Colonic mucosa (tissue), 4 donors: ENCODE measurements at regions not wholly inside any gene's neighbourhood (a gene's known extent, or its start where the extent isn't known, plus 50 kb on each side); places are given as distances from the start of the nearest gene placed in this dataset.
"Not testable (repeated sequence)": the region's sequence is repeated elsewhere in the genome, so short reads cannot be mapped to it uniquely, and the experiment has no call there.

Source experiments
- DNase-seq: peaks from one replicate; pipeline ENCODE4 v3.0.0-alpha.2; 2020
- H3K27ac ChIP-seq: fragments of 200-600 bp; one replicate; pipeline ENCODE4 v1.8.0; 2021
- H3K27me3 ChIP-seq: fragments of 200-600 bp; one replicate; pipeline ENCODE4 v1.8.0; 2021
- H3K36me3 ChIP-seq: fragments of 200-600 bp; one replicate; pipeline ENCODE4 v1.8.0; 2021
- H3K4me1 ChIP-seq: fragments of 200-600 bp; one replicate; pipeline ENCODE4 v1.8.0; 2021; ENCODE audit warnings: mild to moderate bottlenecking
- H3K4me3 ChIP-seq: fragments of 200-600 bp; one replicate; pipeline ENCODE4 v1.8.0; 2021
- H3K9ac ChIP-seq, 2 donors: one replicate each; pipeline ENCODE4 v1.7.0; 2013; ENCODE audit warnings: control low read depth in 2 of 2, low read depth in 2 of 2, low read length in 2 of 2
- H3K9me3 ChIP-seq: fragments of 200-600 bp; one replicate; pipeline ENCODE4 v1.8.0; 2021
- intact Hi-C: fragments of 100-400 bp; cut with DNase I; formaldehyde crosslinking; loops from one replicate; pipeline ENCODE4 v1.14.1; 2022
- TF ChIP-seq, protein P1 (sequence below): fragments of 200-600 bp; IDR thresholded peaks from one replicate; pipeline ENCODE4 v1.8.0; 2022; ENCODE audit warnings: antibody characterized with exemption, mild to moderate bottlenecking
- donor health status: healthy.
- donor health status: DM: no; HTN: no; CAD: no.
- donor health status: DM: no; HTN: no; CAD: no.

- intact Hi-C loops, result no loop called here
- Histone ChIP-seq H3K27ac (no peak overlapping the region), H3K9ac (no peak overlapping the region), H3K4me1 (no peaks in the 10 kb centered on the region), H3K4me3 (no peak overlapping the region), H3K27me3 (no peaks in the 10 kb centered on the region), H3K36me3 (no peaks in the 10 kb centered on the region), H3K9me3 (no peaks in the 10 kb centered on the region)
- TF ChIP-seq, protein P1, sequence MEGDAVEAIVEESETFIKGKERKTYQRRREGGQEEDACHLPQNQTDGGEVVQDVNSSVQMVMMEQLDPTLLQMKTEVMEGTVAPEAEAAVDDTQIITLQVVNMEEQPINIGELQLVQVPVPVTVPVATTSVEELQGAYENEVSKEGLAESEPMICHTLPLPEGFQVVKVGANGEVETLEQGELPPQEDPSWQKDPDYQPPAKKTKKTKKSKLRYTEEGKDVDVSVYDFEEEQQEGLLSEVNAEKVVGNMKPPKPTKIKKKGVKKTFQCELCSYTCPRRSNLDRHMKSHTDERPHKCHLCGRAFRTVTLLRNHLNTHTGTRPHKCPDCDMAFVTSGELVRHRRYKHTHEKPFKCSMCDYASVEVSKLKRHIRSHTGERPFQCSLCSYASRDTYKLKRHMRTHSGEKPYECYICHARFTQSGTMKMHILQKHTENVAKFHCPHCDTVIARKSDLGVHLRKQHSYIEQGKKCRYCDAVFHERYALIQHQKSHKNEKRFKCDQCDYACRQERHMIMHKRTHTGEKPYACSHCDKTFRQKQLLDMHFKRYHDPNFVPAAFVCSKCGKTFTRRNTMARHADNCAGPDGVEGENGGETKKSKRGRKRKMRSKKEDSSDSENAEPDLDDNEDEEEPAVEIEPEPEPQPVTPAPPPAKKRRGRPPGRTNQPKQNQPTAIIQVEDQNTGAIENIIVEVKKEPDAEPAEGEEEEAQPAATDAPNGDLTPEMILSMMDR, result no peak
- DNase-seq, result no peak
Measured at GRCh38 chr16:58797137-58797801, 63.2 kb upstream of the GOT2 start.

GRCh38 chr16:58793366-58793765, 59.2 kb upstream of the GOT2 start:
- H3K4me3 ChIP-seq, result no peak overlapping the region
- DNase-seq, result no peak
- H3K4me1 ChIP-seq, result no peaks in the 10 kb centered on the region
- H3K27me3 ChIP-seq, result no peaks in the 10 kb centered on the region
- intact Hi-C loops, result no loop called here
- no peaks in the 10 kb centered on the region for H3K36me3 ChIP-seq
- no peak overlapping the region for H3K9ac ChIP-seq
- no peak overlapping the region for H3K27ac ChIP-seq
- no peaks in the 10 kb centered on the region for H3K9me3 ChIP-seq
- TF ChIP-seq, protein P1, result no peak

DNA sequence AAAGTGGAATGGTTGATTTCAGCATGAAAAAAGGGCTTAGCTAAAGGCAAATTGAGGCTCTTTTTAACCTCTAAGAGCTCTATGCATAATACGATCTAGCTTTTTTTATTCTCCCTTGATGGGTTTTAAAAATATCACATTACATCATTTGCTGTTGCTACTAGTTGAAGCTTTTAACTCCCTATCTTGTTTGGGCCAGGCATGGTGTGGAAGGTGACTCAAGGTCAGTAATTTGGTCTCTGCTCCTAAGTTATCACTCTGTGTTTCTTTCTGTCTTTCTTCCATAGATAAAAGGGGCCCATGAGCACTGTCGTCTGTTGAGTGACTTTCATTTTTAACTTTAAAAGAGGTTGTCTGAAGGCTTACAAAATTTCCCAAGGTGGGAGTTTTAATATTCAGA, 58.1 kb upstream of the GOT2 start:
- H3K4me3 ChIP-seq, result no peak overlapping the region
- TF ChIP-seq, protein P1, result no peak

GRCh38 chr16:58790816-58791557, 56.9 kb upstream of the GOT2 start:
- intact Hi-C loops, H3K27me3 ChIP-seq, DNase-seq, H3K27ac ChIP-seq, H3K4me1 ChIP-seq, H3K36me3 ChIP-seq, H3K4me3 ChIP-seq, H3K9me3 ChIP-seq, H3K9ac ChIP-seq: not testable (repeated sequence)

More for the DNA sequence above, 58.1 kb upstream of the GOT2 start:
- Histone ChIP-seq H3K27ac (no peak overlapping the region), H3K4me1 (no peaks in the 10 kb centered on the region), H3K27me3 (no peaks in the 10 kb centered on the region), H3K9me3 (no peaks in the 10 kb centered on the region), H3K9ac (no peak overlapping the region), H3K36me3 (no peaks in the 10 kb centered on the region)
- intact Hi-C loops, result no loop called here
- DNase-seq, result no peak

- intact Hi-C loops, result no loop called here
- TF ChIP-seq, protein P1, result no peak
Measured at GRCh38 chr16:58789351-58789750, 55.2 kb upstream of the GOT2 start.

More at GRCh38 chr16:58789351-58789750, 55.2 kb upstream of the GOT2 start:
- H3K27me3 ChIP-seq, result no peaks in the 10 kb centered on the region
- H3K36me3 ChIP-seq, result no peaks in the 10 kb centered on the region
- no peaks in the 10 kb centered on the region for H3K9me3 ChIP-seq
- no peak overlapping the region for H3K27ac ChIP-seq
- no peak for DNase-seq
- H3K9ac ChIP-seq, result no peak overlapping the region
- H3K4me3 ChIP-seq, result no peak overlapping the region
- no peaks in the 10 kb centered on the region for H3K4me1 ChIP-seq
